NB4 (cell line): ENCODE measurements at regions not wholly inside any gene's neighbourhood (a gene's known extent, or its start where the extent isn't known, plus 50 kb on each side); places are given as distances from the start of the nearest gene placed in this dataset.

Experiments
- POLR2A ChIP-seq: IDR thresholded peaks from 2 replicates; pipeline ENCODE4 v1.6.1; 2011; ENCODE audit warnings: mild to moderate bottlenecking; ENCODE audit not compliant: insufficient read length; ENCODE audit errors: extremely low read depth
- TF ChIP-seq, protein P1 (sequence below): IDR thresholded peaks from one replicate; pipeline ENCODE4 v1.5.1; 2012; ENCODE audit warnings: low read depth, low read length
- TF ChIP-seq, protein P2 (sequence below): IDR thresholded peaks from 2 replicates; pipeline ENCODE4 v1.6.1; 2011; ENCODE audit warnings: low read depth, low read length

DNA sequence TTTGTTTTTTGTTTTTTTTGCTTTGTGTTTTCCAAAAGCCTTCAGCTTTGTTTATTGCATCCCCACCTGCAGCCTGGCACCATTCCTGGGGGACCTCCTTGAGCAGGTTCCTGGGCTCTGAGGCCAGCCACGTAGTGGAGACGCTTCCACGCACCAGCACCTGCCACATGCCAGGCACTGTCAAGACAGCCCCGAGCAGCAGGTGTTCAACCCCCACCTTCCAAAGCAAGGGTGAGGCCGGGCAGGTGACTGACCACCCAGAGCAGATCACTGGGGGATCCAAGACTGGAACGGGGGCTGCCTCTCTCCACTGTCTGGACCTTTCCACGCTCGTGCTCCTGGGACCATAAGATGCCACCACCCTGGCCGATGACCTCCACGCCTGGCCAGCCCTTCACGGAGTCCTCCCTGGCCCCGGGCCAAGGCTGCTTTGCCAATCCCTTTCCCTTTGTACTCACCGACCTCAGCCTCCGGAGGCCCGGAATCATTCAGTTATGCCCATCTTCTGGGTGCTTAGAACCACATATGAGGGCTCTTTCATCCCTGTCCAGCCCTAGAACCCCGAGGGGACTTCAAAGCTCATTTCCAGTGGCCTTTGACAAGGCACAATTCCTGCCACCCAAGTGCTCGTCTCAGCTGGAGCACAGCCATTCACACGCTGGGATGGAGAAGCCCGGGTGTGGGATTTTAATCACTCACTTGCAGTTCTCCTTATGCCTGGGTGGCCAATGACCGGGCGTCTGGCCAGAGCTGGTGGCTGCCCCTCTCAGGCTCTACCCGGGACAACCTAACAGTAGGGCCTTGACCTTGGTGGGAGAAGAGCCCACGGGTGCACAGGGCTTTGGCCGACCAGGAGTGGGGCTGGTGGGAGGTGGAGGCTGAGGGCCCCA lies 330.8 kb downstream of the NPHP4 start:
- TF ChIP-seq, protein P1, sequence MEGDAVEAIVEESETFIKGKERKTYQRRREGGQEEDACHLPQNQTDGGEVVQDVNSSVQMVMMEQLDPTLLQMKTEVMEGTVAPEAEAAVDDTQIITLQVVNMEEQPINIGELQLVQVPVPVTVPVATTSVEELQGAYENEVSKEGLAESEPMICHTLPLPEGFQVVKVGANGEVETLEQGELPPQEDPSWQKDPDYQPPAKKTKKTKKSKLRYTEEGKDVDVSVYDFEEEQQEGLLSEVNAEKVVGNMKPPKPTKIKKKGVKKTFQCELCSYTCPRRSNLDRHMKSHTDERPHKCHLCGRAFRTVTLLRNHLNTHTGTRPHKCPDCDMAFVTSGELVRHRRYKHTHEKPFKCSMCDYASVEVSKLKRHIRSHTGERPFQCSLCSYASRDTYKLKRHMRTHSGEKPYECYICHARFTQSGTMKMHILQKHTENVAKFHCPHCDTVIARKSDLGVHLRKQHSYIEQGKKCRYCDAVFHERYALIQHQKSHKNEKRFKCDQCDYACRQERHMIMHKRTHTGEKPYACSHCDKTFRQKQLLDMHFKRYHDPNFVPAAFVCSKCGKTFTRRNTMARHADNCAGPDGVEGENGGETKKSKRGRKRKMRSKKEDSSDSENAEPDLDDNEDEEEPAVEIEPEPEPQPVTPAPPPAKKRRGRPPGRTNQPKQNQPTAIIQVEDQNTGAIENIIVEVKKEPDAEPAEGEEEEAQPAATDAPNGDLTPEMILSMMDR = no peak
- no peak for TF ChIP-seq POLR2A
- TF ChIP-seq, protein P2, sequence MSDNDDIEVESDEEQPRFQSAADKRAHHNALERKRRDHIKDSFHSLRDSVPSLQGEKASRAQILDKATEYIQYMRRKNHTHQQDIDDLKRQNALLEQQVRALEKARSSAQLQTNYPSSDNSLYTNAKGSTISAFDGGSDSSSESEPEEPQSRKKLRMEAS = no peak
